ENCODE measurements at regions not wholly inside any gene's neighbourhood (a gene's known extent, or its start where the extent isn't known, plus 50 kb on each side); places are given as distances from the start of the nearest gene placed in this dataset.

GRCh38 chr4:162803378-162803777 lies 363.3 kb downstream of the NAF1 start (continued):
- TF ChIP-seq DPF2 (IDR thresholded peaks at IDR 0.05) (no peak), RAD21 (IDR thresholded peaks at IDR 0.05; ENCODE audit: insufficient read depth, low read depth, low read length) (no peak), CHD1 (IDR thresholded peaks at IDR 0.05; ENCODE audit: low read depth, low read length) (no peak), YBX1 (IDR thresholded peaks at IDR 0.05) (no peak), BHLHE40 (IDR thresholded peaks at IDR 0.05; ENCODE audit: borderline replicate concordance in 1 of 2, low read depth in 2 of 2, low read length in 1 of 2) (no peak), NR2F1 (conservative IDR thresholded peaks at IDR 0.05) (no peak), PRDM15 (CRISPR knock-in tag; IDR thresholded peaks at IDR 0.05) (no peak)

GRCh38 chr4:162797108-162797507 lies 369.6 kb downstream of the NAF1 start:
- no peak for TF ChIP-seq DPF2 (IDR thresholded peaks at IDR 0.05)
- TF ChIP-seq USF1 (IDR thresholded peaks at IDR 0.05; ENCODE audit: borderline replicate concordance, extremely low read length, insufficient read depth, low read depth, low read length), result no peak
- no peak for TF ChIP-seq MYB (IDR thresholded peaks at IDR 0.05; ENCODE audit: borderline replicate concordance, low read depth, low read length)
- TF ChIP-seq ZZZ3 (IDR thresholded peaks at IDR 0.05; ENCODE audit: control insufficient read depth, insufficient read length, low read depth), result no peak
- no peak for TF ChIP-seq SUPT20H (IDR thresholded peaks at IDR 0.05; ENCODE audit: borderline replicate concordance, control insufficient read depth, low read depth, low read length)
- TF ChIP-seq CUX1 (IDR thresholded peaks at IDR 0.05; ENCODE audit: insufficient replicate concordance, low read depth, low read length), result no peak
- no peak for TF ChIP-seq YY1 (IDR thresholded peaks at IDR 0.05; ENCODE audit: low read depth, low read length)
- TF ChIP-seq YBX1 (IDR thresholded peaks at IDR 0.05), result no peak
- CTCF ChIA-PET, result no interaction called here
- Histone ChIP-seq H3K27ac (ENCODE audit: control insufficient read depth, insufficient read depth) (no peak overlapping the region), H3K9ac (ENCODE audit: control insufficient read depth, insufficient read depth, low read length) (no peak overlapping the region), H3K9me3 (replicated peaks; ENCODE audit: control insufficient read depth, insufficient read depth, low read length) (no peaks in the 10 kb centered on the region), H3K79me2 (ENCODE audit: control insufficient read depth, insufficient read depth, low read length) (no peaks in the 10 kb centered on the region), H3K4me1 (ENCODE audit: control insufficient read depth, insufficient read depth, low read length) (no peaks in the 10 kb centered on the region), H4K20me1 (ENCODE audit: control insufficient read depth, insufficient read depth) (no peaks in the 10 kb centered on the region), H3K4me3 (no peak overlapping the region), H3K4me2 (ENCODE audit: control insufficient read depth, insufficient read depth) (no peak overlapping the region), H2AFZ (ENCODE audit: control insufficient read depth, low read depth, low read length) (no peak overlapping the region), H3K27me3 (replicated peaks in 1 of 2; ENCODE audit: control insufficient read depth in 2 of 2, insufficient read depth in 2 of 2, low read length in 1 of 2) (no peaks in the 10 kb centered on the region; a peak in 2 of 4 replicates), H3K36me3 (ENCODE audit: control insufficient read depth in 2 of 2, insufficient read depth in 2 of 2, low read length in 1 of 2) (no peaks in the 10 kb centered on the region)
- in situ Hi-C loops (cut with MboI), result no loop called here
- RAD21 ChIA-PET (ENCODE audit: unreplicated experiment), result no interaction called here
- no TSS peak for BruUV-seq (replicated peaks)
- POLR2A ChIA-PET, result no interaction called here
- intact Hi-C loops (cut with micrococcal nuclease; ENCODE audit: unreplicated experiment), result no loop called here
- whole genome bisulfite sequencing (ENCODE audit: insufficient coverage, insufficient replicate concordance, low lambda C conversion rate, missing lambda C conversion rate), result 95% methylated on average over 1 of the region's 1 CpG
- no peak for FAIRE-seq
- DNase-seq (ENCODE audit: low read depth, low spot score), result no peak
- SMC1A ChIA-PET (ENCODE audit: uncharacterized antibody, unreplicated experiment), result interaction anchor here (1.1 to 1.7 kb wide), 2 partner anchors 12 to 288 kb away, joined by 3 to 6 read pairs; no protein-coding TSS in a partner anchor
- no peak for ATAC-seq

Measured in GM12878 (cell line).